ENCODE measurements at regions not wholly inside any gene's neighbourhood (a gene's known extent, or its start where the extent isn't known, plus 50 kb on each side); places are given as distances from the start of the nearest gene placed in this dataset.
"Not testable (repeated sequence)": the region's sequence is repeated elsewhere in the genome, so short reads cannot be mapped to it uniquely, and the experiment has no call there.

DNA sequence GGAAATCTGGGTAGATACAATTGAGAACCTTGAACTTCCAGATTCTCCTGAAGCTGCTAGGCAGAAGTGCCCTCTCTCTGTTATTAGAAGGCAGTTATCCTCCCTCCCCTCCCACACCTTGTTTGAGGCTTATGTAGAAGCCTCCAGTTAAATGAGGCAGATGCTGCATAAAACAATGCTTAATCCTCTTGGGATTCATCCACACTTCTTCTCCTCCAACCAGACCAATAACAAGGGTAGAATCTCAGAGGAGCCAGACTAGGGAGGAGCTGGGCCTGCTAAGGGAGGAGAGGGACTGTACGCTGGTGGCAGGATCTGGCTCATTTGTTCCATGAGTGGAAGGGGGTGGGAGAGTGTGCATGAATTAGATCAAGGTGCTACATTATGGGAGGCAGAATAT is 88.3 kb upstream of the PRR23C start:
- intact Hi-C loops (cut with micrococcal nuclease): no loop called here

GRCh38 chr3:139134678-139135372 is 90.1 kb upstream of the PRR23C start:
- intact Hi-C loops (cut with micrococcal nuclease): no loop called here

DNA sequence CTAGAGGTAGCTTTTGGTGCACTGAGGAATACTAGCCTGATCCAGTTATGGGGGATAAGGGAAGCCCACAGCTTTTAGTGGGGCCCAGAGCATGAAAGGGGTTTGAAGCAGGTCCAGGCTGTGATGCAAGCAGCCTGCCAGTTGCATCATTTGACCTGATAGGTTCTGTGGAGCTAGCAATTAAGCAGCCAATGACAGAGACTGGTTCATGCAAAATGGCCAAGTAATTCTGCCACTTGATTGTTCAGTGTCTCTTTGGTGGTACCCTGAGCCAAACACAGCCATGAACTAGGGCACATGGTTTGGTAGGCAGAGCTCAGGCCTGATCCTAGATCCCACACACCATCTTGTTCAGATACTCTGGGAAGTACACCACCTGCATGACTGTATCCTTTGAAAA is 91.0 kb upstream of the PRR23C start:
- intact Hi-C loops (cut with micrococcal nuclease): no loop called here

DNA sequence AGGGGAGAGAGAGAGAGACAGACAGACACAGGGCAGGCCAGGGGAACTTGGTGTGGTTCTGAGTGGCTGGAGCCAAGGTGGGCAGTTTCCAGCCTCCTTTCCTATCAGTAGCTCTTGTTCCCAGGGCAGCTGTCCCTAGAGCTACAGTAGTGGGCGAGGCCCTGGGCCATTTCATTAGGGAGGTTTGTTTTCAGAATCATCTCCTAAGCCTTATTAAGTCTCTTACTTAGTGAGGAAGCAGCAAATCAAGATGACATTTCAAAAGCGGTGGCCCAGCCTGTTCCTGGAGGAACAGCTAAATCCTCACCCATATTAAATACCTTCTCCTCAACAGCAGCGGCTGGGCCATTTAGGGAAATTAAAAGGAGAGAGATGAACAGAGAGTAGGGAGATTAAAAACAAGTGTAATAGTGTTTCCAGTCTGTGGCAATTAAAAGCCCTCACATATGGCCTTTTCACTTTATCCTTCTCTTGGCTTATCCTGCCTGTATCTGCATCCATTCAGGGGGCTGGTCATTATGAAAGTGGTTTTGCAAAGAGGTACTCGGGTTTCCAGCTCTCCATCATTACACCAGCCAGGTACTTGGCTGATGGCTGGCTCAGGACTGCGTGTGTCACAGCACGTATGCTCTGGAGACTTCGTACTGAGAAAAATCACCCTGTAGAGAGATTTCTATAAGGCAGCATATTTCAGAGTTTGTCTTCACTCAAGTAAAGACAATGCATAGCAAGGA is 91.9 kb upstream of the PRR23C start:
- intact Hi-C loops (cut with micrococcal nuclease): no loop called here

DNA sequence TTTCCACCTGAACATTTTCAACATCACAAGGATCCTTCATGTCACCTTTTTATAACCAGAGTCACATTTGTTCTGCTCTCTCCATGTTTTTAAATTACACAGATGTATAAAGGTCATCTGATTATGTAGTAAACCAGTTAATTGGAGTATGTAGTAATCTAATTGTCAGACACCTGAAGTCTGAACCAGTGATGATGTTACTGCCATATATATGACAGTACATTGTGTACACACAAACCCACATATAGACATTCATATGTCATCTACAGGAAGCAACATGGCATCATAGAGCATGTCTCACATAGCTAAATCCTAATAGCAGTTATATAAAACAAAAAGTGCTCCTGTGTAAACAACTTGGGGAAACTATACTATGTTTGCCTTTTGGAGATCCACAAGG is 95.9 kb upstream of the PRR23C start:
- intact Hi-C loops (cut with micrococcal nuclease): no loop called here

GRCh38 chr3:139145980-139146379 is 101.3 kb upstream of the PRR23C start:
- intact Hi-C loops (cut with micrococcal nuclease): not testable (repeated sequence)

DNA sequence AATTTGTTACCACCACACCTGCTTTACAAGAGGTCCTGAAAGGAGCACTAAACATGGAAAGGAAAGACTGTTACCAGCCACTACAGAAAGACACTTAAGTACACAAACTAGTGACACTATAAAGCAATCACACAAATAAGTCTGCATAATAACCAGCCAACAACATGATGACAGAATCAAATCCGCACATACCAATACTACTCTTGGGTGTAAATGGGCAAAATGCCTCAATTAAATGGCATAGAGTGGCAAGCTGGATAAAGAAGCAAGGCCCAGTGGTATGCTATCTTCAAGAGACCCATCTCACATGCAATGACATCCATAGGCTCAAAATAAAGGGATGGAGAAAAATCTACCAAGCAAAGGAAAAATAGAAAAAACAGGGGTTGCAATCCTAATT is 106.8 kb upstream of the PRR23C start:
- intact Hi-C loops (cut with micrococcal nuclease): no loop called here

- intact Hi-C loops (cut with micrococcal nuclease): not testable (repeated sequence)
Observed at GRCh38 chr3:139153434-139153833, 108.7 kb upstream of the PRR23C start.

DNA sequence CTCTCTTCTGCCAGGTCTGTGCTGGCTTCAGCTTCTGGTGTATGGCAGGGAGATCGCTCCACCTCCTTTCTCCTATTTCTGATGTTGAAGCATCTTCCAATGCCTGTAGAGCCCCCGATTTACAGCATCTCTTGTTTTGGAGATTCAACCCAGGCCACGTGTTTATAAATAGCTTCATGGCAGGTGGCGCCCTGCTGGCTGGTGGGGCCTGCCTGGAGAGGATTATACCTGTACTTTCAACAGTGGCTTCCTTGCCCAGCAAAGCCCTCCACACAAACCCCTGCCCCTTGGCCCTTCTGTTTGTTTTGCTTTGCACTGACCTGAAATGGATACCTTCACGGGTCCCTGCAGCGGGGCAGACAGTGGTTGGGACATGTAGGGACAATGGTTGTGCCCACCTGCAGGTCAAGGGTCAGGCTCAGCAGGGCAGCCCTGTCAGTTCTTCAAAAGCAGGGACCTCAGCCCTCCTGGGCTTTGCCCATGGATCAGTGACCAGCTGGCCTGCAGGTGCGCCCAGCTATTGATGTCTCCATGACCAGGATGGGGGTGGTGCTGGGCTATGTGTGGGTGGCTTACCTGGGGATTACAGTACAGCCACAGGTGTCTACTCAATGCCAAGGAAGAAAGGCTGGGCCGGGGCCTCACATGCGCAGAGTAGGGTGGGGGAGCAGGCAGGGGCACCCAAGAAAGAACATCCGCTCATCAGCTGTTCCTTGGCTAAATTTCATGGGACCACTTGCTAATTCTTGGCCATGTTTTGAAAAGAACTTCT is 112.7 kb upstream of the PRR23C start:
- intact Hi-C loops (cut with micrococcal nuclease): no loop called here

GRCh38 chr3:139159356-139159755 is 114.7 kb upstream of the PRR23C start:
- intact Hi-C loops (cut with micrococcal nuclease): no loop called here

GRCh38 chr3:139173372-139174108 is 128.8 kb upstream of the PRR23C start:
- intact Hi-C loops (cut with micrococcal nuclease): no loop called here

DNA sequence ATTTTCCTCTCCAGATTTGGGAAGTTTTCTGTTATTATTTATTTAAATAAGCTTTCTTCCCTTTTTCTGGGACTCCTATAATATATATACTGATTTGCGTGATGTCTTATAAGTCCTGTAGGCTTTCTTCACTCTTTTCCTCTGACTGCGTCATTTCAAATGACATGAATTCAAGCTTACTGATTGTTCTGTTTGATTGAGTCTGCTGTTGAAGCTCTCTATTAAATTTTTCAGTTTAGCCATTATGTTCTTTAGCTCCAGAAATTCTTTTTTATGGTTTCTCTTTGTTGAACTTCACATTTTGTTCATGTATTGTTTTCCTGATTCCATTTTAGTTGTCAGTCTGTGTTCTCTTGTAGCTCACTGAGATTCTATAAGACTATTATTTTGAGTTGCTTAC is 135.8 kb upstream of the PRR23C start:
- intact Hi-C loops (cut with micrococcal nuclease): no loop called here

DNA sequence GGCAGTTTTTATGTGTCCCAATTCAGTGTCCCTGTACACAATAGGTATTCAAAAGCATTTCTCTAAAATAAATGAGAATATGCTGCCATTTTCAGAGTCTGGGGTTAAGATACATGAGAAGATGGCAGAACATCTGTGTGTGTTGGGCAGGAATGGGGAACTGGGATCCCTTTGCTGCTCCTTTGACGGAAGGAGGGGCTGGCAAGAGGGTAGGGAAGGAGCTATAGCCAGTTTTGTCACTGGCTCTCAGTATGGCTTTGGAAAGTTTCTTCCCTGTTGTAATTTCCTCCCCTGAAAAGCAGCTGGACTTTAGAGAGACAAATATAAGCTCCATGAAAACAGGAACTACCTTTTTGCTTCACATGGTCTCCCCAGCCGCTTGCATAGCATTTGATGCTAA is 137.5 kb upstream of the PRR23C start:
- intact Hi-C loops (cut with micrococcal nuclease): no loop called here

DNA sequence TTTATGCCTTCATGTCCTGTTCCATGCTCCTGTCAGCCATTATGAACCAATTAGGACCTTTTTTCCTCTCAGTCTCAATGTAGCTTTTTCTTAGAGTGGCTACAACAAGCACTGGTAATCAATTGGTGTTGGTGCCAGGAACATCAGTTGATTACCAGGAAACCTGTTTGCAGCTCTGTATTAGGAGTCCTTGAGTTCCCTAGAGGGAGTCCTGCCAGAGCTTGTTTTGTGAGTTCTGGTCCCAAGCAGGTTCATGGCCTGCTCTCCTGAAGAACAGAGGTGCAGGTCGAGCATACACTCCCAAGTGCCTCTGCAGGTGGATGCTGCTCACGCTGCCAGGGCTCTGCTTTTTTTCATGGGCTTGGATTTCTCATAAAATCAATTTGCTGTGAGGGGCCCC is 137.9 kb upstream of the PRR23C start:
- intact Hi-C loops (cut with micrococcal nuclease): no loop called here

- intact Hi-C loops (cut with micrococcal nuclease): no loop called here
Observed at GRCh38 chr3:139185527-139185926, 140.8 kb upstream of the PRR23C start.

DNA sequence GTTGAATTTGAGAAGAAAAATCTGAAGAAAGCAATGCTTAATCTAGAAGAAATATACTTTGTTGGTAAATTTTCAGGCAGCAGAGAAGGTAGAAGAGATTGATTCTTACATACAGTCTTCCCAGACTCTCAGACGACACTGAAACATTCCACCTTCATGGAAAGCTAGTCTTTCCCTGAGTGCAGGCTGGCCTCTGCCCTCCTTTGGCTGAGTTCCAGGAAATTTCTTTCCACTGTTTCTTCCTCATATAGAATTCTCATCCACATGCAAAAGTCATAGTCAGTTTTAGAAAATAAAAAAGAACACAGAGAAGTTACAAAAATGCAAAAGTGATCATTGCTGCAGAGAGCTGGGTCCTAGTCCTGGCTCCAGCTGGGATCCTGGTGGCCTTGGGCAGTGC is 142.5 kb upstream of the PRR23C start:
- intact Hi-C loops (cut with micrococcal nuclease): no loop called here

DNA sequence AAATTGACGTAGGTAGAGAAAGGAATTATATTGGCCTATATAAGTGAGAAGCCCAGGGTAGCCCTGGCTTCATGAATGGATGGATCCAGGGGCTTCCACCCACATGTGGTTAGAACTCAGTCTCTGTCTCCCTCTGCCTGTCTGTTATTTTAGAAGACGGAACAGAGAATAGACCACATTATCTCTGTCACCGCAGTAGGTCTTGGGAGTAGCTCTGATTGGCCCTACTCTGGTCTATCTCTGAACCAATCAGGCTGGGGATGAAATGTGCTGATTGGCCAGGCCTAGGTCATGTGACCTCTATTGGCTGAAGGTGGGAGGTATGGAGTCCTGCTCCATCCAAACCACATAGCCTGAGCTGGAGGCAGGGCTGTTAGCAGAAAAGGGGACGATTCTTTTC is 143.0 kb upstream of the PRR23C start:
- intact Hi-C loops (cut with micrococcal nuclease): no loop called here

DNA sequence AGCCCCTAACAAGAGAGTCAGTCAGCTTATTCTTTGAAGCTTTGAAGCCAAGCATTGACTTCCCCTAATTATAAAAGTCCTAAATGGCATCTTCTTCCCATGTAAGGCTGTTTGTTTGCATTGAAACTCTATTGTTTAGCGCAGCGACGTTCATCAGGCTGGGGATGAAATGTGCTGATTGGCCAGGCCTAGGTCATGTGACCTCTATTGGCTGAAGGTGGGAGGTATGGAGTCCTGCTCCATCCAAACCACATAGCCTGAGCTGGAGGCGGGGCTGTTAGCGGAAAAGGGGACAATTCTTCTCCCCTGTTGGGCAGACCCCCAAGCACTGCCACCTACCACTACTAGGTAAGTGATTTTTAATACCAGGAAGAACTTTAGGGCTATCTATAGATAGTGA is 145.3 kb upstream of the PRR23C start:
- intact Hi-C loops (cut with micrococcal nuclease): no loop called here

GRCh38 chr3:139194421-139194820 is 149.4 kb upstream of the MRPS22 start:
- intact Hi-C loops (cut with micrococcal nuclease): not testable (repeated sequence)

GRCh38 chr3:139196146-139196545 is 147.7 kb upstream of the MRPS22 start:
- intact Hi-C loops (cut with micrococcal nuclease): not testable (repeated sequence)

GRCh38 chr3:139197251-139197650 is 146.6 kb upstream of the MRPS22 start:
- intact Hi-C loops (cut with micrococcal nuclease): no loop called here

- intact Hi-C loops (cut with micrococcal nuclease): no loop called here
Observed at GRCh38 chr3:139198186-139198585, 145.6 kb upstream of the MRPS22 start.
